HFFc6 (cell line): ENCODE measurements at regions not wholly inside any gene's neighbourhood (a gene's known extent, or its start where the extent isn't known, plus 50 kb on each side); places are given as distances from the start of the nearest gene placed in this dataset.

Source experiments
- DNase-seq: peaks from one replicate; pipeline ENCODE4 v3.0.0-alpha.2; 2018
- H3K27ac Mint-ChIP-seq: 2 replicates; pipeline ENCODE4 v1.8.0; 2020; ENCODE audit warnings: mild to moderate bottlenecking, mixed read lengths
- H3K27me3 Mint-ChIP-seq: 2 replicates; pipeline ENCODE4 v1.8.0; 2021; ENCODE audit warnings: mild to moderate bottlenecking, moderate library complexity, mixed read lengths; ENCODE audit not compliant: insufficient read depth
- H3K36me3 Mint-ChIP-seq: 2 replicates; pipeline ENCODE4 v1.8.0; 2021; ENCODE audit warnings: low read depth, mixed read lengths
- H3K4me1 Mint-ChIP-seq: 2 replicates; pipeline ENCODE4 v1.8.0; 2020; ENCODE audit warnings: low read depth, mixed read lengths
- H3K4me3 Mint-ChIP-seq: 2 replicates; pipeline ENCODE4 v1.8.0; 2020; ENCODE audit warnings: mild to moderate bottlenecking, moderate library complexity, mixed read lengths
- H3K9me3 Mint-ChIP-seq: 2 replicates; pipeline ENCODE4 v1.8.0; 2020; ENCODE audit warnings: mild to moderate bottlenecking, mixed read lengths
- CTCF ChIP-seq: fragments of 200-600 bp; sonication (generic); IDR thresholded peaks from 2 replicates; pipeline ENCODE4 v1.5.0; 2021; ENCODE audit warnings: antibody characterized with exemption, mild to moderate bottlenecking

- no peak overlapping the region for H3K4me3 Mint-ChIP-seq
- DNase-seq: no peak
- TF ChIP-seq CTCF: no peak
- no peak overlapping the region for H3K27ac Mint-ChIP-seq
- peaks cover 53% of the 10 kb centered on the region for H3K4me1 Mint-ChIP-seq
- no peaks in the 10 kb centered on the region; the same call in 1 of the 2 replicates for H3K27me3 Mint-ChIP-seq
- H3K9me3 Mint-ChIP-seq: no peaks in the 10 kb centered on the region
- peaks cover 6% of the 10 kb centered on the region; the same call in 1 of the 2 replicates for H3K36me3 Mint-ChIP-seq
These were observed 98.3 kb upstream of the RUNX1 start for GRCh38 chr21:35147439-35147838.

GRCh38 chr21:35145626-35146233, 96.6 kb upstream of the RUNX1 start:
- DNase-seq: no peak
- Mint-ChIP-seq H3K36me3 (peaks cover 6% of the 10 kb centered on the region; the same call in 1 of the 2 replicates), H3K4me3 (no peak overlapping the region), H3K4me1 (peaks cover 45% of the 10 kb centered on the region), H3K27ac (no peak overlapping the region), H3K27me3 (no peaks in the 10 kb centered on the region; the same call in 1 of the 2 replicates), H3K9me3 (no peaks in the 10 kb centered on the region)
- no peak for TF ChIP-seq CTCF

GRCh38 chr21:35144978-35145377, 95.9 kb upstream of the RUNX1 start:
- no peaks in the 10 kb centered on the region; the same call in 1 of the 2 replicates for H3K27me3 Mint-ChIP-seq
- H3K9me3 Mint-ChIP-seq: no peaks in the 10 kb centered on the region
- DNase-seq: no peak
- H3K4me3 Mint-ChIP-seq: no peak overlapping the region
- H3K36me3 Mint-ChIP-seq: no peaks in the 10 kb centered on the region
- peaks cover 38% of the 10 kb centered on the region for H3K4me1 Mint-ChIP-seq
- no peak for TF ChIP-seq CTCF
- no peak overlapping the region for H3K27ac Mint-ChIP-seq

GRCh38 chr21:35142036-35142815, 93.1 kb upstream of the RUNX1 start:
- Mint-ChIP-seq H3K36me3 (no peaks in the 10 kb centered on the region), H3K4me3 (no peak overlapping the region), H3K4me1 (peaks cover 40% of the 10 kb centered on the region), H3K9me3 (no peaks in the 10 kb centered on the region), H3K27ac (no peak overlapping the region), H3K27me3 (no peaks in the 10 kb centered on the region)
- no peak for TF ChIP-seq CTCF
- no peak for DNase-seq

- no peak for DNase-seq
- no peak for TF ChIP-seq CTCF
- Mint-ChIP-seq H3K27me3 (no peaks in the 10 kb centered on the region), H3K4me3 (no peak overlapping the region), H3K36me3 (no peaks in the 10 kb centered on the region), H3K27ac (no peak overlapping the region), H3K9me3 (no peaks in the 10 kb centered on the region), H3K4me1 (peaks cover 57% of the 10 kb centered on the region)
These were observed 90.2 kb upstream of the RUNX1 start for GRCh38 chr21:35139382-35139715.
